IMR-90 (cell line): ENCODE measurements at regions not wholly inside any gene's neighbourhood (a gene's known extent, or its start where the extent isn't known, plus 50 kb on each side); places are given as distances from the start of the nearest gene placed in this dataset.

ENCODE experiments used
- ATAC-seq: fragments of 200-7000 bp; cut with Tn5 transposase; 2 replicates; pipeline ENCODE4 v1.9.1; 2020; ENCODE audit warnings: low read depth, mild to moderate bottlenecking, moderate library complexity
- BruUV-seq: library from RNA; stranded (reverse); fragments of 400-500 nt; replicated peaks from 2 replicates; lab custom pipeline; 2021; lab: Mats Ljungman, UMichigan
- CTCF ChIA-PET: fragments of 300-600 bp; formaldehyde crosslinking; extraction: SDS; loops from one replicate; lab custom pipeline; 2021; ENCODE audit warnings: antibody characterized with exemption; lab: Yijun Ruan, JAX
- POLR2A ChIA-PET: fragments of 300-600 bp; sonication (Branson Sonifier 250); formaldehyde crosslinking; loops from one replicate; lab custom pipeline; 2022; ENCODE audit warnings: antibody characterized with exemption; ENCODE audit not compliant: unreplicated experiment; lab: Charles Lee
- DNase-seq: peaks from one replicate; pipeline ENCODE4 v3.0.0; 2013
- H2AFZ ChIP-seq: replicated peaks from 2 replicates; pipeline ENCODE3; 2013; ENCODE audit warnings: low read length, mild to moderate bottlenecking; ENCODE audit not compliant: poor library complexity
- H2AK5ac ChIP-seq: 2 replicates; pipeline ENCODE4 v1.6.1; 2013; ENCODE audit warnings: low read depth, low read length, inconsistent platforms
- H2AK9ac ChIP-seq: replicated peaks from 2 replicates; pipeline ENCODE3; 2013; ENCODE audit warnings: mild to moderate bottlenecking, low read depth, low read length, moderate library complexity; ENCODE audit not compliant: poor library complexity
- H2BK120ac ChIP-seq: 2 replicates; pipeline ENCODE4 v1.6.1; 2013; ENCODE audit warnings: low read depth, low read length, inconsistent platforms
- H2BK15ac ChIP-seq: 3 replicates; pipeline ENCODE4 v1.6.1; 2013; ENCODE audit warnings: low read depth, low read length, inconsistent platforms
- H2BK20ac ChIP-seq: 2 replicates; pipeline ENCODE4 v1.6.1; 2013; ENCODE audit warnings: low read depth, mild to moderate bottlenecking, inconsistent platforms, low read length, moderate library complexity
- H2BK5ac ChIP-seq: 2 replicates; pipeline ENCODE4 v1.6.1; 2013; ENCODE audit warnings: mild to moderate bottlenecking, low read depth, low read length, inconsistent platforms; ENCODE audit not compliant: poor library complexity, severe bottlenecking
- H3K14ac ChIP-seq: replicated peaks from 2 replicates; pipeline ENCODE4 v1.6.1; 2013; ENCODE audit warnings: low read depth, low read length, inconsistent platforms
- H3K18ac ChIP-seq: 2 replicates; pipeline ENCODE4 v1.6.1; 2013; ENCODE audit warnings: low read depth, low read length, control low read depth
- H3K23ac ChIP-seq: 2 replicates; pipeline ENCODE4 v1.6.1; 2013; ENCODE audit warnings: low read depth, low read length, inconsistent platforms
- H3K27ac ChIP-seq: 2 replicates; pipeline ENCODE4 v1.5.1; 2013; ENCODE audit warnings: mild to moderate bottlenecking, control low read depth, low read length; ENCODE audit not compliant: insufficient read depth
- H3K27me3 ChIP-seq: 2 replicates; pipeline ENCODE4 v1.6.1; 2013; ENCODE audit warnings: low read length; ENCODE audit not compliant: control insufficient read depth, insufficient read depth
- H3K36me3 ChIP-seq: 2 replicates; pipeline ENCODE4 v1.6.1; 2013; ENCODE audit warnings: low read length, mixed read lengths; ENCODE audit not compliant: control insufficient read depth, insufficient read depth
- H3K4ac ChIP-seq: 2 replicates; pipeline ENCODE4 v1.6.1; 2013; ENCODE audit warnings: low read depth, low read length, inconsistent platforms
- H3K4me1 ChIP-seq: 2 replicates; pipeline ENCODE4 v1.6.1; 2013; ENCODE audit warnings: low read length, mixed read lengths; ENCODE audit not compliant: control insufficient read depth, insufficient read depth
- H3K4me2 ChIP-seq: 2 replicates; pipeline ENCODE4 v1.6.1; 2013; ENCODE audit warnings: low read depth, mild to moderate bottlenecking, control low read depth, low read length, moderate library complexity
- H3K4me3 ChIP-seq: 2 replicates; pipeline ENCODE4 v1.5.1; 2013; ENCODE audit warnings: low read depth, mild to moderate bottlenecking, control low read depth, low read length, moderate library complexity; ENCODE audit not compliant: insufficient read depth
- H3K56ac ChIP-seq: 2 replicates; pipeline ENCODE4 v1.6.1; 2013; ENCODE audit warnings: low read length, inconsistent platforms; ENCODE audit not compliant: insufficient read depth; ENCODE audit errors: extremely low read depth
- H3K79me1 ChIP-seq, 2 experiments: 2 replicates each; pipeline ENCODE4 v1.6.1; 2013; ENCODE audit warnings: low read length in 2 of 2, inconsistent platforms in 1 of 2, low read depth in 1 of 2
- H3K9ac ChIP-seq: 2 replicates; pipeline ENCODE4 v1.6.1; 2013; ENCODE audit warnings: low read depth, low read length, control low read depth
- H3K9me1 ChIP-seq: 2 replicates; pipeline ENCODE4 v1.6.1; 2013; ENCODE audit warnings: low read length, inconsistent platforms; ENCODE audit not compliant: insufficient read depth
- H3K9me3 ChIP-seq: 2 replicates; pipeline ENCODE4 v1.6.1; 2013; ENCODE audit warnings: low read length; ENCODE audit not compliant: control insufficient read depth, insufficient read depth
- H4K20me1 ChIP-seq: 2 replicates; pipeline ENCODE4 v1.6.1; 2013; ENCODE audit warnings: low read length, inconsistent platforms; ENCODE audit not compliant: insufficient read depth
- H4K5ac ChIP-seq: 2 replicates; pipeline ENCODE4 v1.6.1; 2013; ENCODE audit warnings: mild to moderate bottlenecking, low read depth, low read length, control low read depth
- H4K8ac ChIP-seq, 2 experiments: 2 replicates each; pipeline ENCODE4 v1.6.1; 2013; ENCODE audit warnings: low read depth in 2 of 2, low read length in 2 of 2, control low read depth in 1 of 2, inconsistent platforms in 1 of 2
- H4K91ac ChIP-seq: 2 replicates; pipeline ENCODE4 v1.6.1; 2013; ENCODE audit warnings: low read depth, low read length, inconsistent platforms; ENCODE audit not compliant: insufficient read depth
- CEBPB ChIP-seq: IDR thresholded peaks from 2 replicates; pipeline ENCODE4 v1.6.1; 2012; ENCODE audit warnings: low read depth, low read length, improper control_type of control experiment
- MXI1 ChIP-seq: IDR thresholded peaks from 2 replicates; pipeline ENCODE4 v1.6.1; 2012; ENCODE audit warnings: low read depth, mild to moderate bottlenecking, low read length, moderate library complexity, borderline replicate concordance
- SMC3 ChIP-seq: fragments of 150-350 bp; IDR thresholded peaks from 2 replicates; pipeline ENCODE4 v1.6.1; 2016; ENCODE audit warnings: low read depth, mild to moderate bottlenecking, antibody characterized with exemption, low read length, moderate library complexity
- WGBS, 2 experiments: methylation state at CpG; one replicate each; pipeline versions ENCODE4 v1.1.5 to v1.1.7; 2013; ENCODE audit warnings: missing lambda C conversion rate in 2 of 2; ENCODE audit not compliant: insufficient read length in 1 of 2; ENCODE audit errors: extremely low coverage in 2 of 2; 5-methylcytosine and 5-hydroxymethylcytosine counted together
- dilution Hi-C: fragments of 300-500 bp; cut with HindIII; formaldehyde crosslinking; loops from one replicate; pipeline ENCODE4 v1.14.3; 2018; ENCODE audit warnings: low sequenced_read_pairs; ENCODE audit not compliant: unreplicated experiment
- in situ Hi-C: fragments of 300-500 bp; cut with MboI; formaldehyde crosslinking; loops from 3 replicates; pipeline ENCODE4 v1.14.3; 2019; ENCODE audit warnings: low sequenced_read_pairs, inconsistent platforms, mixed read lengths
- intact Hi-C: fragments of 100-400 bp; cut with micrococcal nuclease; formaldehyde crosslinking; loops from 2 replicates; pipeline ENCODE4 v1.10.0; 2022
- TF ChIP-seq, protein P1 (sequence below): conservative IDR thresholded peaks from 2 replicates; pipeline ENCODE4 v1.5.1; 2012; ENCODE audit warnings: mild to moderate bottlenecking, low read depth, low read length, improper control_type of control experiment

DNA sequence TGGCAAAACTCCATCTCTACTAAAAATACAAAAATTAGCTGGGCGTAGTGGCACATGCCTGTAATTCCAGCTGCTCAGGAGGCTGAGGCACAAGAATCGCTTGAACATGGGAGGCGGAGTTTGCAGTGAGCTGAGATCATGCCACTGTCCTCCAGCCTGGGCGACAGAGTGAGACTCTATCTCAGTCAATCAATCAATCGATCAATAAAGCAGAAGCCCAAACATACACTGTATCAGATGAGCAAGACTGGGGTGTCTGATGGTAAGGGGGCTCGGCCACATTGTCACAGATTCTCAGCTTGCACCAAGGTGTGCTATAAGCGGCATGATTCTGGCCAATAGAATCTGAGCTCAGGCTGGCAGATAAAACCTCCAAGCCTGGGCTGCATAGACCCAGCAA, 261.1 kb downstream of the BUD13 start:
- dilution Hi-C loops (no loop called here), in situ Hi-C loops (no loop called here), intact Hi-C loops (no loop called here)
- no peak overlapping the region for H2BK20ac ChIP-seq
- H3K4ac ChIP-seq = no peak overlapping the region
- no peak for TF ChIP-seq SMC3
- no peak for TF ChIP-seq MXI1
- no peak for TF ChIP-seq CEBPB
- TF ChIP-seq, protein P1, sequence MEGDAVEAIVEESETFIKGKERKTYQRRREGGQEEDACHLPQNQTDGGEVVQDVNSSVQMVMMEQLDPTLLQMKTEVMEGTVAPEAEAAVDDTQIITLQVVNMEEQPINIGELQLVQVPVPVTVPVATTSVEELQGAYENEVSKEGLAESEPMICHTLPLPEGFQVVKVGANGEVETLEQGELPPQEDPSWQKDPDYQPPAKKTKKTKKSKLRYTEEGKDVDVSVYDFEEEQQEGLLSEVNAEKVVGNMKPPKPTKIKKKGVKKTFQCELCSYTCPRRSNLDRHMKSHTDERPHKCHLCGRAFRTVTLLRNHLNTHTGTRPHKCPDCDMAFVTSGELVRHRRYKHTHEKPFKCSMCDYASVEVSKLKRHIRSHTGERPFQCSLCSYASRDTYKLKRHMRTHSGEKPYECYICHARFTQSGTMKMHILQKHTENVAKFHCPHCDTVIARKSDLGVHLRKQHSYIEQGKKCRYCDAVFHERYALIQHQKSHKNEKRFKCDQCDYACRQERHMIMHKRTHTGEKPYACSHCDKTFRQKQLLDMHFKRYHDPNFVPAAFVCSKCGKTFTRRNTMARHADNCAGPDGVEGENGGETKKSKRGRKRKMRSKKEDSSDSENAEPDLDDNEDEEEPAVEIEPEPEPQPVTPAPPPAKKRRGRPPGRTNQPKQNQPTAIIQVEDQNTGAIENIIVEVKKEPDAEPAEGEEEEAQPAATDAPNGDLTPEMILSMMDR = no peak
- no peaks in the 10 kb centered on the region for H3K9me3 ChIP-seq
- whole genome bisulfite sequencing, 2 experiments = 80% methylated on average over 2 of the region's 7 CpGs; no CpG with 5 or more reads in 1 of the 2 experiments
- no peak for ATAC-seq
- BruUV-seq = no TSS peak
- H2BK120ac ChIP-seq = no peak overlapping the region
- ChIA-PET POLR2A (no interaction called here), CTCF (no interaction called here)
- no peak overlapping the region for H3K27ac ChIP-seq
- no peaks in the 10 kb centered on the region for H3K9me1 ChIP-seq
- H3K14ac ChIP-seq = no peak overlapping the region
- H2AK9ac ChIP-seq = no peak overlapping the region
- no peak for DNase-seq
- no peak overlapping the region for H3K18ac ChIP-seq
- H3K56ac ChIP-seq = no peak overlapping the region
- no peak overlapping the region for H2BK15ac ChIP-seq
- H2AFZ ChIP-seq = no peak overlapping the region
- H3K9ac ChIP-seq = no peak overlapping the region
- H4K91ac ChIP-seq = no peak overlapping the region
- no peak overlapping the region for H4K8ac ChIP-seq
- H3K23ac ChIP-seq = no peak overlapping the region
- no peaks in the 10 kb centered on the region for H3K4me1 ChIP-seq
- H2BK5ac ChIP-seq = no peak overlapping the region
- H3K27me3 ChIP-seq = no peaks in the 10 kb centered on the region; the same call in 1 of the 2 replicates
- no peak overlapping the region for H3K4me2 ChIP-seq
- H2AK5ac ChIP-seq = no peak overlapping the region
- H3K4me3 ChIP-seq = no peak overlapping the region
- H4K5ac ChIP-seq = no peak overlapping the region
- H3K79me1 ChIP-seq = no peaks in the 10 kb centered on the region
- H4K20me1 ChIP-seq = no peaks in the 10 kb centered on the region
- no peaks in the 10 kb centered on the region for H3K36me3 ChIP-seq
